ENCODE measurements at regions not wholly inside any gene's neighbourhood (a gene's known extent, or its start where the extent isn't known, plus 50 kb on each side); places are given as distances from the start of the nearest gene placed in this dataset.

DNA sequence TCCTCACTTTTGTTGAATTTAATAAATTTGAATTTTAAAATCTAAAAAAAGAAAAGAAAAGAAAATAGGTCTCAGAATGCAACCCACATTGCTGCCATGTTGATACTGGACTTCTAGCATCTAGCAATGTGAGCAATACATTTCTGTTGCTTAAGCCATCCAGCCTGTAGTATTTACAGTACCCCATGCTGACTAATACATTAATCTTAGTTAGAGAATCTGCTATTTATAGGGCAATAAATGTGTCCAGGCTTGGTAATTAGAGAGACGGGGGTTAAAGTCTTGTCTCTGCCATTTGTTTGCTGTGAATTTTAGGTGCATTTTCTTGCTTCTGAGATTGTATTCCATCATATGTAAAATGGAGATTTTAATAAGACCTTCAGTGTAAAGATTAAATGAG lies 471.3 kb downstream of the DHX35 start:
- no peak for DNase-seq

DNA sequence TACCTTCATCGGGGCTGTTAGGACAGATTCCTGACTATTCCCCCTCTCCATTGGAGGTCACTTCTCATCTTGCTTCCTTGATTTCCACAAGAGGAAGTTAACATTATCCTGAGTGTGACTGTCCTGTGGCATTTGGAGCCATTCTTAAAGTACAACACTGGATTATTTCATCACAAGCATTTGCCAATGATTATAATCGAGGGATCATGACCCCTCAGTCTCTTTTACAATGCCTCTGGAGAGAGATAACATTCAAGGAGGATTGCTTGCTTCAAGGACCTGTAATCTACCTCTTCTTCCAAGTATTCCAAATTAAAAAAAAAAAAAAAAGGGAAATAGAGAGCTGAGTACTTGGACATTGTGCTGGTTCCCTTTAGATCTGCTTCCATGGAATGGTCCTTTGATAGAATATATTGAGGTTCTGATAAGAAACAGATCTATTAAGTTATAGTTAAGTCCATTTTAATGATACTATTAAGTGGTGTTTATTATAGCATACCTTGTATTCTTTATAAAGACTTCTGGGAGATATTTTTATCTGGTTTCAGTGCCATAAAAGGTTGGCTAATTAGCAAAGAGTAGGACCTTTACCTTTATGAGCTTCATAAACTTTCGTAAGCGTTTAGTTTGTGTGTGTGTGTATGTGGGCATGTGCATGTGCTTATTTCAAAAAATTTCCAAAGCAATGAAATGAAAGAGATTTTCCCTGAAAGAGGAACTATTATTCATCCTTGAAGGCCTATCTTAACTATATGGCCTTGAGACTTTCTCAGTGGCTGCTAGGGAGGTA lies 469.1 kb downstream of the DHX35 start:
- no peak for DNase-seq

DNA sequence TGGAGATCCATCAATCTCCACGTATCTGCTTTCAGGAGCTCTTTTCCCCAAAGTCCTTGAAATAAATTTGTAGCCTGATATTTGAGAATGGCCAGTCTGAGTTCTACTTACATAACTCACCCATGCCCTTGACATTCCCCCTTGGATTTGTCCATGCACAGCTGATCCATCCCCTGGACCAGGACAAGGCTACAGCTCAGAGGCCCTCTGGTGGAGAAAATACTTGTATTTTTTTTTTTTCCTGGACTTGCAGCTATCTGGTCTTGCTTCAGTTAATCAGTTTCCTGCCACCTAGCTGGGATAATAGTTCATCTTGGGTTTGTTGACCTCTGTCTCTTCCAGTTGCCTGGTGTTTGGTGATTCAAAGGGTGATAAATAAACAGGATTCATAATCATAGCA lies 467.6 kb downstream of the DHX35 start:
- DNase-seq = no peak

DNA sequence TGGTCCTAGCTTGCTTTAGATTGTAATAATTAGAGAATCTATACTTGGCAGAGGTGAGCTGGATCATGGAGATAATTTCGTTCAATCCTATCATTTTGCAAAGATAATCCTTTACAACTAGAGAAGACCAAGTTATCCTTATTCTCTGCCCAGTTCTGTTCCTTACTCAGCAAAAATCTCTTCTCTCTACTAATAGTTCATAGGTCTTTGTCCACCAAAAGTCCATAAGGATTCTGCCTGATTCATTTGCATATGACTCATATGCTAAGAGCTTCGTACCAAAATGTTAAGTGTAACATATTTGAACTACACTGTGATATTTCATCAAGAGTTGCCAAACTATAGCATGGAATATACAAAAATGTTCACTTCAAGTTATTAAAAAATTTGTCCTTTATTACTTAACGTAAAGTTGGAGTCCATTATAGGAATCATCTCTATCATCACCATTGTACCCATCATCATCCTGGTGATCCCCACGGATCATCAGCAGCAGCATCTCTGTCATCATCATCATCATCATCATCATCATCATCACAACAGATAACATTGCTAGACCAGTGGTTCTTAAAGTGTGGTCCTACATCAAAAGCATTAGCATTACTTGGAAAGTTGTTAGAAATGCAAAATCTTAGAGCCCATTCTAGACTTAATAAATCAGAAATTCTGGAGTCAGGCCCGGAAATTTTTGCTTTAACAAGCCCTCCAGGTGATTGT lies 463.0 kb downstream of the DHX35 start:
- no peak for DNase-seq

DNA sequence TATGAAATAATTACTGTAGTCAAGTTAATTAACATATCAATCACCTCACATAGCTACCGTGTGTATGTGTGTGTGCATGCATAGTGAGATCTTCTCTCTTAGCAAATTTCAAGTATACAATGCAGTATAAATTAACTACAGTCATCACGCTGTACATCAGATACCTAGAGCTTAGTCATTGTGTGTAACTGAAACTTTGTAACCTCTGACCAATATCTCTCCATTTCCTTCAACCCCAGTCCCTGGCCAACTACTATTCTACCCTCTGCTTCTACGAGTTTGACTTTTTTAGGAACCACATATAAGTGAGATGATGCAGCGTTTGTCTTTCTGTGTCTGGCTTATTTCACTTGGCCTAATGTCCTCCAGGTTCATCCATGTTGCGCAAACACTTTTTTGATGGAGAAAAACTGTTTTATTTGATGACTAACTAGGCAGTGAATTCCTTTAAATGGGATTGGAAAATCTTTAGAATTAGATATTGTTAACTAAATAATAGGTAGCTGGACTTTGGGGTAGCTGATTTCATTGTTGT lies 459.5 kb downstream of the DHX35 start:
- DNase-seq = no peak

DNA sequence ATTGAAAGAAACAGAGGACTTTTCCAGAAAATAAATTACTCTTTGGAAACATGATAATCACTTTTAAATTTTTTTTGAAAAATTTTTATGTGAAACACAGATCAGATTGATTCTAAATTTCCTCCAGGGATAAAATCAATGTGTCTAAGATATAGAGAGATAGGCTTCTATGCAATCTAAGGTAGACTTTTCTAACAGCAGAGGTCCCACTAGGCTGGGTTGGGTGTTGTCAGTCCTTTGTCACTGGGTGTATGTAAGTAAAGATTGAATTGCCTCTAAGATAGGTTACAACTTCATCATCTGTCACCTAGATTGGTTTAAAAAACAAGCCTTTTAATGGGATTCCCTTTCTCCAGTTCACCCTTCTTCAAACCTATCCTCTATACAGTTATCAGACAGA lies 449.9 kb downstream of the DHX35 start:
- DNase-seq = no peak

DNA sequence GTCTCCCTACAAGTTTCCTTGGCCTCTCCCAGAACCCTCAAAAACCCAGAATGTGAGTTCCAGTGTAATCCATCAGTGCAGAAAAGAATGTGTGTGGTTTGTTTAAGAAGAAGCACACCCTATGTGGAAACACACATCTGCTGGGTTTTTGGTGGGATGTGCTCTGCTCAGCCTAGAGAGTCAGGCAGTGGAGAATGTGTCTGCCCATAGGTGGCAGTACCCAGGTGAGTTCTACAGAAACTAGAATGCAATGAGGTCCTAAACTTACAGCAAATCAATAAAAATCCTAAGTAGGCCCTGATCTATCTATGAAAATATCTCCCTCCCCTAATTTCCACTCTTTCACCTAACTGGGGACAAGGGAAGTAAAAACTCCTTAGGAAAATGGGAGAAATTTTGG lies 437.3 kb downstream of the DHX35 start:
- no peak for DNase-seq

DNA sequence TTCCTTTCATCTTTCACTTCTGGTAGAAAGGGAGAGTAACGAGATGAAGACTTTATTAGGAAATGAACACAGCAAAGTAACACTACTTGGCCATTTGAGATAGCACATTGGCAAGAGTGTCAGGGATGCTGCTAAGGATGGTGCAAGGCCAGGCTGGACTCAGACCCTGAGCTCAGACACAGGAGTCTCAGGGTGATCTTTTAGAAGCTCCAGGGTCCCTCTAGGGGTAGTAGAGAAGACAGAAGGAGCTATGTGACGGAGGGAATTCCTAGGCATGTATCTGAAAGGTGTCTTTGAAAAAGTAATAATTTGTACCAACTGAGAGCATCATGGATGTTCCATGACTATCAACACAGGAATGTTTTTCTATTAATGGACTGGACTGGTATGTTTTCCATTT lies 436.5 kb downstream of the DHX35 start:
- DNase-seq = no peak

DNA sequence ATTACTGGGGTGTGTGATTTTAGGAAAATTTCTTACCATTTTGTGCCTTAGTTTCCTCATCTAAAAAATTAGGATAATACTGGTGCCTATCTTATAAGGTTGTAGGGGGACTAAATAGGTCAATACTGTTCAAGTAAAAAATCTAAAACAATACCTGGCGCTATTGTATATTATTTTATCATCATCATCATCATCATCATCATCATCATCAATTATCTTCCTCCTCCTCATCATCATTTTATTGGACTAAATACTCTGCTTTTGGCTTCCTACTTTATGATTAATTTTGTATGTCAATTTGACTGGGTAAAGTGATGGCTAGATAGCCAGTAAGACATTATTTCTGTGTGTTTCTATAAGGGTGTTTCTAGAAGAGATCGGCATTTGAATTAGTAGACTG lies 435.5 kb downstream of the DHX35 start:
- DNase-seq = no peak

DNA sequence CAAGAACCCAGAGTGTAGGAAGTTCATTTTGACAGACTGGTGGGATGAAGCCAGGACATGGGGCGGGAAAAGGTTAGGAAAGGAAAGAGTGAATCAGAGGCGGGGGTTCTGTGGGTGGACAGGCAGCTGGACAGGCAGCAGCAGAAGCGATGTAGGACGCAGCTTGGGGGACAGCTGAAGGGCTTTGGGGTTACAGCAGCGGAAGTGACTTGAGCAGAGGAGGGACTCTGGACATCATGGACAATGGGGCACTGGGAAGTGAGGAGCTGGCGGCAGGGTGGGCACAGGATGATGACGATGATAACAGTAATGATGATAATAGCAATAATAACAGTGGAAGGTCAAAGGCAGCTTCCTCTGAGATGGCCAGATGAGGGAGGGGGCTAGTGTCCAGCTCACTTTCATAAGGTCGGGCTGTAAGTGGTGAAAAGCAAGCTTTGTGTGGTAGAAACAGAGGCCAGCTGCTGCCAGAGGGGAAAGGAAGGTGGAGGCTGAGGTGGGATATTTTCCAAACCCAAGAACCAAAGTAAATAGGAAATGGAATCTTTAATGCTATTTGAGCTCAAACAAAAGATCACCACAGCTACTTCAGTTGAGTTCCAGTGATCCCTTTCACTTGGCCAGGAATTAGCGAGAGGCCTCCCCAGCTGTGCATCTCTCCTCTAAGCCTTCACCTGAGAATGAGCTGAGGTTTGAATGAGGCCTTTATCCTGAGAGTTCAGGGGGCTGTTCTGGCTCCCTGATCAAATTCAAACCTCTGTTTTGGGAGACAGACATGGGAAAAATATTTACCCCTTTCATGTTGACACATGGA lies 433.5 kb downstream of the DHX35 start:
- no peak for DNase-seq

DNA sequence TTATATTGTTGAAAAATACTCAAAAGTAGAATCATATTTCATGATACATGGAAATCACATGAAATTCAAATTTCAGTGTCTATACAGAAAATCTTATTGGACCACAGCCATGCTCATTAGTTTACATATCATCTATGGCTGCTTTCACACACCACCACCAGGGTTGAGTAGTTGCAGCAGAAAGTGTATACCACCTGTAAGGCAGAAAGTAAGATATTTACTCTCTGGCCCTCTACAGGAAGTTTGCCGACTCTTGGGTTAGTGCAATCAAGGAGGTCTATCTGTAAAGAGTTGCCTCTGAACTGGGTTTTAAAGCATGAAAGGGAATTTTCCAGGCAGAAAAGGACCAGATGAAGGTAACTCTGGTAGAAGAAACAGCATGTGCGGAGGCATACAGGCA lies 432.3 kb downstream of the DHX35 start:
- no peak for DNase-seq

DNA sequence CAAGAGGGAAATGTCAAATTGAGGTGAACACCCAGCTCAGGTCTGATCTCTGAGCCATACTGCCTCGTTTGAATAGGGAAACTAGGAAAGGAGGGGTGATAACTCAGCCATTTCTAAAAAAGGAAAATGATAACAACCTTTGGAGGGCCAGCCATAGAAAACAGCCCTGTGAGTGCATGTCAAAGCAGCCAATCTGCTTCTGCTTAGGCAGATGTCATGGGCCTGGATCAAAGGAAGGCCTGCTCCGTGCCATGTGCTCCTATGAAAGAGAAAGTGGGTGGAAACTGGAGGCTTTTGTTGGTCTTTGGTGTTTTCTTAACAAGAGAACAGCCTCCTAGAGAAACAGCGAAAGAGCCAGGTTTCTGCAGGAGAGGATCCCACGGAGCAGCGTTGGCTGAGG lies 428.0 kb downstream of the DHX35 start:
- DNase-seq = no peak

DNA sequence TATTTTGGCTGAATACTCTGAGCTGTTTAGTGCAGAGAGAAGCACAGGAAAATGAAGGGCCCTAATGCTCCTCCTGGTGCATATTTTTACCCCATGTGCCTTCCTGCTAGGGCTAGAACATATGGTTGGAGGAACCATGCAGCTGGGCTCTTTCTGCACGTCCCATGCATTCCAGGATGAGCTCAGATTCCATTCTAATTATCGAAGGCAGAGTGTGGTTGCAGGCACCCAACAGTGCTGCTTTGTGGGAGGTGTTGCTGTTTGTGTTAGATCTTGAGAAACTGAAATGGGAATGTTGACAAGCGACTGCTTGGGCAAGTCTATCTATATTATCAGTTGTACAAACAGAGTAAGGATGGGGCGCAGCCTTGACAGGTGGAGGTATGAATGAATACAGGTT lies 419.5 kb downstream of the DHX35 start:
- DNase-seq = no peak

DNA sequence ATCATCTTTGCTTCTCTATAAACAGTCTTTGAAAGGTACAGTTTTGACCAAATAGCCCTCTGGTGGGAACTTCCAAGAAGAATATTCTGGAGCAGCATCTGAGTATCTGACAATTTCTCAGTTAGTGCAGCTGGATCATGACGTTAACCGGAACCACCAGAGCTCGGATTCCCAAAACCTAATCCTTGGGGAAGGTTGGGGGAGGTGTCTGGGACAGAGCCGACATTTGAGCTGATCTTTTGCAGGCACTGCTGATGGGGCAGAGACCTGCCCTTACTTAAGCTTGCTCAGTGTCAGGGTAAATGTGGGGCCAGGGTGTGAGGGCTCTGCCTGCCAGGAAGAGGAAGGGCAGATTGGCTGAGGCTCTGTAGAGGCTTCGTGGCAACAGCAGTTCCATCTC lies 416.6 kb downstream of the DHX35 start:
- no peak for DNase-seq

DNA sequence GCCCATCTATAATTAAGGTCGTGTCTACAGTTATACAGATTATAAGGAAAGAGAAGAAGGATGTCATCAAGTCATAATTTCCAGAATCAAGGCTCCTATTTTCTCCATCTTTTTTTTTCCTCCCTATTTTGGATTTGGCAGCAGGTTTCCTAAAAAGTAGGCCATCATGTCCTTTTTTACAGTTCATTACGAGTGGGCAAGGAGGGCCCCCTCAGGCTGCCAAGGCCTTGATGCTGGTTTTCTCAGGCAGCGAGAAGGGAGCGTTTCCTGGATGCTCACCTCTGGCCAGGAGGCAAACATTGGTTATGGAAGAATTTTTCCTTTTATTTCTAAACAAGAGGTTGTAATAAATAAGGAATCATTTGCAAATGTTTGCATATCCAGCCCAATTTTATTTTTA lies 414.6 kb downstream of the DHX35 start:
- no peak for DNase-seq

DNA sequence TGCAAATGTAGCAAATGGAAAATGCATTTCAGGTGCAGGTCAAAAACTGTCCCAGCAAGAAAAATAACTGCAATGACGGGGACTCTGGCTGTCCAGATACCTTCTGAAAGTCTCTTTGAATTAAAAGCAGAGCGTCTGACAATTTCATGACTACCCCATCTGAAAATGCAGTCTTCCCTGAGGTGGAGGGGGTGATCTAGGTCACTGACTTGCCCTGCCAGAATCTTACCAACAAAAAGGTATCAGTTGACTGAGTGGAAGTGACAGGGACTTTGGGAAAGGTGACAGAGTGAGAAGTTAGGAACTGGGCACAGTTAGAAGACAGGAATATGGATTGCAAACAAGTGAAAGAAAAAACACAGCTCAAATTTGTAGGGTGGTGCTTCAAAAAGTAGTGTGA lies 402.2 kb downstream of the DHX35 start:
- DNase-seq = no peak

DNA sequence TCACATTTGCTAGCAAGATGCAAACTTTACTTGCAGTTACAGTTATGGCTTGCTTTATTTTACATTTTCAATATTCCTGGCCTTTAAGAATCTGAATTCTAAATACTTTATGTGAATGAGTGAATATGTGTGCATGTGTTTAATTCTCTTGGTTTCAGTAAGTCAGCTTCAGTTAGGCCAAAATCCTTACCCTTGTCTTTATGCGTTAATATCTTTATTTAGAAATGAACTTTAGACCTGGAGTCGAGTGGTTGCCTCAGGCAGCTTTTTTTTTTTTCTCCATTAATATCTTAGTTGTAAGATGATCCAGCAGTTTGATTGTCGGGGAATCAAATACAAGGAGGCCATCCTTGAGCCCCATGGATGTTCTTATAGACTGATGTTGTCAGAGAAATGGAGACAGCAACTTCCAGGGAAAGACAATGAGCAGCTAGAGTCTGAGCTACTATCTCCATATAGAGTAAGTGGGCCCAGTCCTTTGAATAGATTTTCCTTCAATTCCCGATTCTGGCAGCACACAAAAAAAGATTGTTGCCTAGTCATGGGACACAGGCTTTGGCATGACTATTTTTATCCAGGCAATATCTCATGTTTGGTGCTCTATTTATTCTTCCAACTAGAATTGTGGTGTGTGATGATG lies 398.0 kb downstream of the DHX35 start:
- no peak for DNase-seq

DNA sequence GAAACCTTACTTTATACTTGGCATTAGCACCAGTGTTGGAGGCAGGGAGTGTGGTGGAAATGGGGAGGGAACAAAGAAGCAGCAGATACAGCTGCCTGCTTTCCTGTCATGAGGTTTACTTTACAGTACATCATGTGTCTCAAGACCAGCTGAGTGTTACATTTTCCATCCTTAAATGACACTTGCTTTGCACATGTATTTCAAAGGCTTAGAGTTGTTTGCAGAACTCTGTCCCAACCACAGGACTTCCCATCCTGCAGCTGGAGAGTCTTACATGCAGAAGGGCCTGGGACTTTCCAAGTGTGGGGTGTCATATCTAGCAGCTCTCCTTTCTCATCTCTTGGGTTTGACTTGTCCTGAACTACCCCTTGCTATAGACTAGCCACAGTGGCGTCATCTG lies 395.9 kb downstream of the DHX35 start:
- no peak for DNase-seq

DNA sequence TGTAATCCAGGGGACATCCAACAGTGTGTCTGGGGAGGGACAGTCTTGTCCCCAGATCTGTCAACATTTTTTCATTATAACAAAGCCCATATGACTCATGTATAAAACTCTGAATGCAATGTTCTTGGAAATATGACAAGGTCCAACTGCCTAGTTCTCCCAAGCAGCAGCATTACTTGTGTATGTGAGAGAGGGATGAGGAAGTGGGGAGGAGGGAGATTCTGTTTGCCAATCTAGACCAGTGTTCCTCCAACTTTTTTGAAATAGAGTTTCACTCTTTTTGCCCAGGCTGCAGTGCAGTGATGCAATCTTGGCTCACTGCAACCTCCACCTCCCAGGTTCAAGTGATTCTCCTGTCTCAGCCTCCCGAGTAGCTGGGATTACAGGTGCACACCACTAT lies 394.8 kb downstream of the DHX35 start:
- no peak for DNase-seq

DNA sequence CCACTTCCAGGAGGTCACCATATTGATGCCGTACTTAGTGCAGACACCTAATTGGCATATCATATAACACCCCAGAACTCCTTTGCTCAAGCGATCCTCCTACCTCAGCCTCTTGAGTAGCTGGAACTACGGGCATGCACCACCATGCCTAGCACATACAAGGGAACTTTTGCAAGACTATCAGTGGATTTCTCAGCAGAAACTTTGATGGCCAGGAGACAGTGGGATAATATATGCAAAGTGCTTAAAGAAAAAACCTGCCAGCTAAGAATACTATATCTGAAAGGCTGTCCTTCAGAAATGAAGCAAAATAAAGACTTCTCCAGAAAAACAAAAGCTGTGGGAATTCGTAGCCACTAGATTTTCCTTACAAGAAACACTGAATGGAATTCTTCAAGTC lies 387.1 kb downstream of the DHX35 start:
- no peak for DNase-seq

DNA sequence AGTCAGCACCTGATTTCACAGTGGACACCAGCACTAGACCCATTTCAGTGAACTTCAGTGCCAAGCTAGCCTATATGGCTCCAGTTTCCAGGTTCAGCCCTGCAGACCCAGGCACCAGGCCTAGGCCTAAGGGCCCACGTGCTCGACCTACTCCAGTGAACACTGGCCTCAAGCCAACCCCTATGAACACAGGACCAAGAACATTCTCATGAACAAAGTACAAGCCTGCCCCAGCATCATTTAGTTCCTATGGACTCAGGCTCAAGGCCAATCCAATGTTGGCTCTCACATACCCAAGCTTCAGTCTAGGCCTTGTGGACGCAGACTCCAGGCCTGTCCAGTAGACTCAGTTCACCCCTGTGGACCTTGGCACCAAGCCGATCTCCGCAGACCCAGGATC lies 385.5 kb downstream of the DHX35 start:
- DNase-seq = no peak

DNA sequence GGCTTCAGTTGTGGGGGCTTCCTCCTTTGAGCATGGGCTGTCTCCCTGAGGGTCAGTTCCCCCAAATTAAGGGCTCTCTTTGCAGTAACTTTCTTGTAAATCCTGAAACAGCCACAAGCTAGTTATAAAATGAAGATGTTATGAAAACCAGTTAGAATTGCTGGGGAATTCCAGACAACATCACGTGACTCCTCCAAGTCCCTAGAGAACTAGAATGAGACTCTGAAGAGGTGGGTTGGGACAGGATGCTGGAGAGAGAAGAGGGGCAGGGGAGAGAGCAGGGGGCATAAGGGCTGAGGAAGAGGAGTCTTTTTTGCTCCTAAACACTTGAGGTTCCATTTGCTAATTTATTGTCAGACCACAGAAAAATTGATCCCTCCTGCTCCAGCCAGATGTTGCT lies 380.3 kb downstream of the DHX35 start:
- DNase-seq = no peak

Measured in right forelimb (tissue), 1 donor.